ENCODE measurements at regions not wholly inside any gene's neighbourhood (a gene's known extent, or its start where the extent isn't known, plus 50 kb on each side); places are given as distances from the start of the nearest gene placed in this dataset.

GRCh38 chr18:42484648-42485047 lies 529.6 kb downstream of the PIK3C3 start:
- CTCF ChIA-PET = no interaction called here
- intact Hi-C loops (cut with micrococcal nuclease; ENCODE audit: unreplicated experiment) = no loop called here
- DNase-seq = no peak
- Mint-ChIP-seq H3K4me3 (ENCODE audit: low read depth, unreplicated experiment) (no peak overlapping the region), H3K27me3 (ENCODE audit: unreplicated experiment) (no peaks in the 10 kb centered on the region), H3K27ac (ENCODE audit: unreplicated experiment) (no peak overlapping the region), H3K9me3 (ENCODE audit: low read depth, unreplicated experiment) (peaks cover 14% of the 10 kb centered on the region), H3K36me3 (ENCODE audit: insufficient read depth, unreplicated experiment) (no peaks in the 10 kb centered on the region), H3K4me1 (ENCODE audit: low read depth, unreplicated experiment) (no peaks in the 10 kb centered on the region)
- no TSS peak for BruUV-seq (replicated peaks)
- no peak for TF ChIP-seq CTCF (IDR thresholded peaks at IDR 0.05; ENCODE audit: unreplicated experiment)

- no peaks in the 10 kb centered on the region for H3K27me3 Mint-ChIP-seq (ENCODE audit: unreplicated experiment)
- no peak for TF ChIP-seq CTCF (IDR thresholded peaks at IDR 0.05; ENCODE audit: unreplicated experiment)
- H3K36me3 Mint-ChIP-seq (ENCODE audit: insufficient read depth, unreplicated experiment) = no peaks in the 10 kb centered on the region
- H3K27ac Mint-ChIP-seq (ENCODE audit: unreplicated experiment) = no peak overlapping the region
- H3K4me3 Mint-ChIP-seq (ENCODE audit: low read depth, unreplicated experiment) = no peak overlapping the region
- H3K9me3 Mint-ChIP-seq (ENCODE audit: low read depth, unreplicated experiment) = peaks cover 11% of the 10 kb centered on the region
- BruUV-seq (replicated peaks) = no TSS peak
- CTCF ChIA-PET = no interaction called here
- no peak for DNase-seq
- intact Hi-C loops (cut with micrococcal nuclease; ENCODE audit: unreplicated experiment) = no loop called here
- no peaks in the 10 kb centered on the region for H3K4me1 Mint-ChIP-seq (ENCODE audit: low read depth, unreplicated experiment)
These were observed 531.2 kb downstream of the PIK3C3 start for GRCh38 chr18:42486271-42486670.

- no peak for DNase-seq
- peaks cover 9% of the 10 kb centered on the region for H3K9me3 Mint-ChIP-seq (ENCODE audit: low read depth, unreplicated experiment)
- H3K4me3 Mint-ChIP-seq (ENCODE audit: low read depth, unreplicated experiment) = no peak overlapping the region
- H3K27ac Mint-ChIP-seq (ENCODE audit: unreplicated experiment) = no peak overlapping the region
- CTCF ChIA-PET = no interaction called here
- H3K4me1 Mint-ChIP-seq (ENCODE audit: low read depth, unreplicated experiment) = no peaks in the 10 kb centered on the region
- no peaks in the 10 kb centered on the region for H3K27me3 Mint-ChIP-seq (ENCODE audit: unreplicated experiment)
- no peaks in the 10 kb centered on the region for H3K36me3 Mint-ChIP-seq (ENCODE audit: insufficient read depth, unreplicated experiment)
- intact Hi-C loops (cut with micrococcal nuclease; ENCODE audit: unreplicated experiment) = no loop called here
- no peak for TF ChIP-seq CTCF (IDR thresholded peaks at IDR 0.05; ENCODE audit: unreplicated experiment)
- BruUV-seq (replicated peaks) = no TSS peak
These were observed 553.8 kb downstream of the PIK3C3 start for GRCh38 chr18:42508683-42509296.

GRCh38 chr18:42509750-42510415 lies 554.8 kb downstream of the PIK3C3 start:
- Mint-ChIP-seq H3K4me3 (ENCODE audit: low read depth, unreplicated experiment) (no peak overlapping the region), H3K27me3 (ENCODE audit: unreplicated experiment) (no peaks in the 10 kb centered on the region), H3K27ac (ENCODE audit: unreplicated experiment) (no peak overlapping the region), H3K9me3 (ENCODE audit: low read depth, unreplicated experiment) (peaks cover 9% of the 10 kb centered on the region), H3K36me3 (ENCODE audit: insufficient read depth, unreplicated experiment) (no peaks in the 10 kb centered on the region), H3K4me1 (ENCODE audit: low read depth, unreplicated experiment) (no peaks in the 10 kb centered on the region)
- CTCF ChIA-PET = interaction anchor here (0.7 kb wide), 1 partner anchor 591 kb away, joined by 3 read pairs; no protein-coding TSS in a partner anchor
- TF ChIP-seq CTCF (IDR thresholded peaks at IDR 0.05; ENCODE audit: unreplicated experiment) = no peak
- BruUV-seq (replicated peaks) = no TSS peak
- DNase-seq = no peak
- intact Hi-C loops (cut with micrococcal nuclease; ENCODE audit: unreplicated experiment) = no loop called here
